Nephron (organoid): ENCODE measurements at regions not wholly inside any gene's neighbourhood (a gene's known extent, or its start where the extent isn't known, plus 50 kb on each side); places are given as distances from the start of the nearest gene placed in this dataset.

Experiments used
- H3K27ac Mint-ChIP-seq, 3 experiments: 2 replicates each; pipeline ENCODE4 v1.8.0; 2020; ENCODE audit warnings: mixed read lengths in 3 of 3, mild to moderate bottlenecking in 2 of 3, moderate library complexity in 1 of 3
- H3K27me3 Mint-ChIP-seq: 2 replicates; pipeline ENCODE4 v1.8.0; 2021; ENCODE audit warnings: low read depth, mild to moderate bottlenecking, moderate library complexity, mixed read lengths
- H3K36me3 Mint-ChIP-seq: 2 replicates; pipeline ENCODE4 v1.8.0; 2020; ENCODE audit warnings: low read depth, mixed read lengths
- H3K4me1 Mint-ChIP-seq: 2 replicates; pipeline ENCODE4 v1.8.0; 2020; ENCODE audit warnings: mixed read lengths
- H3K4me3 Mint-ChIP-seq, 3 experiments: 2 replicates each; pipeline ENCODE4 v1.8.0; 2020; ENCODE audit warnings: mild to moderate bottlenecking in 3 of 3, mixed read lengths in 3 of 3, moderate library complexity in 2 of 3
- H3K9me3 Mint-ChIP-seq: 2 replicates; pipeline ENCODE4 v1.8.0; 2020; ENCODE audit warnings: mixed read lengths
- TF ChIP-seq, protein P1 (sequence below), 3 experiments: fragments of 200-600 bp; sonication (generic); IDR thresholded peaks; one replicate each; pipeline ENCODE4 v1.5.0; 2021; ENCODE audit warnings: antibody characterized with exemption in 3 of 3; ENCODE audit not compliant: unreplicated experiment in 3 of 3

DNA sequence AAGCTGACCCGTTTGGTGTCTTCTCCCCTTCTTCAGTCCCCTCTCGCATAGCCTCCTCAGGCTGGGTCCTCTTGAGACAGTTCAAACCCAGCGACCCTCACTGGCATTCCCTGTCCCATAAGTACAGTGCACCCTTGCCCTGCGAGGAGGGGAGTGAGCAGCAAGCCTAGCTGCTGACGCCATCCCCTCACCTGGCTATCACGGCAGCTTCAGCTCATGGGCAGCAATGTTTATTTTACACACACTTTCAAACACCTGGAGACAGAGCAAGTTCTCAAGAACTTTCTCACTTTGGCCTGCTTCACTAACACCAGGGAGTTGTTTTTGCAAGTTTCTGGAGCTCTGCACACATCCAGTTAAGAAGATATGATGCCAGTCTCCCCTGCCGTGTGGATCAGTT is 189.6 kb upstream of the E2F8 start:
- Mint-ChIP-seq H3K36me3 (no peaks in the 10 kb centered on the region), H3K4me3 (no peak overlapping the region), H3K4me1 (peaks cover 22% of the 10 kb centered on the region), H3K9me3 (no peaks in the 10 kb centered on the region), H3K27ac (no peak overlapping the region), H3K27me3 (peaks cover 38% of the 10 kb centered on the region)
- TF ChIP-seq, protein P1, sequence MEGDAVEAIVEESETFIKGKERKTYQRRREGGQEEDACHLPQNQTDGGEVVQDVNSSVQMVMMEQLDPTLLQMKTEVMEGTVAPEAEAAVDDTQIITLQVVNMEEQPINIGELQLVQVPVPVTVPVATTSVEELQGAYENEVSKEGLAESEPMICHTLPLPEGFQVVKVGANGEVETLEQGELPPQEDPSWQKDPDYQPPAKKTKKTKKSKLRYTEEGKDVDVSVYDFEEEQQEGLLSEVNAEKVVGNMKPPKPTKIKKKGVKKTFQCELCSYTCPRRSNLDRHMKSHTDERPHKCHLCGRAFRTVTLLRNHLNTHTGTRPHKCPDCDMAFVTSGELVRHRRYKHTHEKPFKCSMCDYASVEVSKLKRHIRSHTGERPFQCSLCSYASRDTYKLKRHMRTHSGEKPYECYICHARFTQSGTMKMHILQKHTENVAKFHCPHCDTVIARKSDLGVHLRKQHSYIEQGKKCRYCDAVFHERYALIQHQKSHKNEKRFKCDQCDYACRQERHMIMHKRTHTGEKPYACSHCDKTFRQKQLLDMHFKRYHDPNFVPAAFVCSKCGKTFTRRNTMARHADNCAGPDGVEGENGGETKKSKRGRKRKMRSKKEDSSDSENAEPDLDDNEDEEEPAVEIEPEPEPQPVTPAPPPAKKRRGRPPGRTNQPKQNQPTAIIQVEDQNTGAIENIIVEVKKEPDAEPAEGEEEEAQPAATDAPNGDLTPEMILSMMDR (IDR thresholded peaks at IDR 0.05; ENCODE audit: unreplicated experiment in 3 of 3): no peak

DNA sequence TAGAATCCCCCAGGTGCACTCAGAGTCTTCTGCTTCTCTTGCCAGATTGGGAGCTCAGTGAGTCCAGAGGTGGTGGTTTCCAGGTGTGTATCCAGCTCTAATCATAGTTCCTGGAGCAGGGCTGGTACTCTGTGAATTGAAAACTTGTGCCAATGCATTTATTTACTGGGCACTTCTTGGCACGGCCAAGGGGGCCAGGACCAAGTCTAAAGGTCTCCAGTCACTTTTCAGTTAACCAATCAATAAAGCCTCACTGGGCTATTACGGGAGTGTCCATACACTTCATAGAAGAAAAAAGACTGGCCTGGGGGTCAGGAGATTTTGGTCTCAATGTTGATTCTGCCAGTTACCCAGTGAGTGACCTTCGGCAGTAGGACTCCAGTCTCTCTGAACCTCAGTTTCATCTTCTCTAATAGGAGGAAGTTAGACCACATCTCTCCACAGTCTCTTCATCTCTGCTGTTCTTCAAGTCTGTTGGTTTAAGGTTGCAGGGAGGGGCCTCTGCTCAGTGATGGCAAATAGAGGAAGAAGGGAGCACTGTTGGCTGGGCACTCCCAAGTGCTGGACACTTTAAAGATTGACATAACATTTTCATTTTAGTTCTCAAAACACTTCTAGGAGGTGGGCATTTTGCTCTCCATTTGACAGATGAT is 188.5 kb upstream of the E2F8 start:
- Mint-ChIP-seq H3K4me1 (peaks cover 22% of the 10 kb centered on the region), H3K9me3 (no peaks in the 10 kb centered on the region), H3K27me3 (peaks cover 35% of the 10 kb centered on the region), H3K36me3 (no peaks in the 10 kb centered on the region), H3K4me3 (no peak overlapping the region), H3K27ac (no peak overlapping the region)
- TF ChIP-seq, protein P1 (IDR thresholded peaks at IDR 0.05; ENCODE audit: unreplicated experiment in 3 of 3): no peak

DNA sequence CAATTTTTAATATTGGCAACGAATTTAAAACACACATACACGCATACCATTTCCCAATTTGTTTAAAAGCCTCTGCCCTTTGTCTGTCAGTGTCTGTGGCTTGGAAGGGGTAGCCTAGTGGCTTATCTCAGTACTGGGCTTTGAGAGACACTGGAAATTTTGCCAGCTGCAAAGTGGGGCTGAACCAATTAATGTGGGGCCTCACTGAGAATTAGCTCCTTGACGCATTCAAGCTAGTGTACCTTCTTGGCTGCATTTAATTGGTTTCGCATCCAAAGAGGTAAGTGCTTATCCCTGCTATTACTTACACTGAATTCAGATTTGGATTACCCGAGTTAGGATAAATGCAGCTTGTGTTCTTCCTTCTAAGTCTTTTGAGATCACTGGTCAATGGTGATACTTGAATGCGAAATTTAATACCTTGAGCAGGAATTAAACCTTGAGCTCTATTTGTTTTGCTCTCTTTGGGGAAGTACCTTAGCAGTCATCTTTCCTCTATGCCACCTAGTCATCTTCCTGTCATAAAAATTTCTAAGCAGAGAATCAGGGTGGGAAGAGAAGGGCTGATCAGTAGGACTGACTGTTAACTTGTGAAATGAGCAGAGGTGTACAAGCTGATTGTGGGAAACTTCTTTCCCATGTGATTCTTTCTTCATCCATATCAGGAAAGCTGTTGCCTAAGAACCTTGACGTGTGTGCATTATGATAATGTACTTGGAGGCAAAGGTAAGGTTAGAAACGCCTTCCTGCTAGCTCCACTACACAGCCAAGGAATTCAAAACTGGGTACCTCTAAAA is 187.7 kb upstream of the E2F8 start:
- no peak overlapping the region for H3K27ac Mint-ChIP-seq

DNA sequence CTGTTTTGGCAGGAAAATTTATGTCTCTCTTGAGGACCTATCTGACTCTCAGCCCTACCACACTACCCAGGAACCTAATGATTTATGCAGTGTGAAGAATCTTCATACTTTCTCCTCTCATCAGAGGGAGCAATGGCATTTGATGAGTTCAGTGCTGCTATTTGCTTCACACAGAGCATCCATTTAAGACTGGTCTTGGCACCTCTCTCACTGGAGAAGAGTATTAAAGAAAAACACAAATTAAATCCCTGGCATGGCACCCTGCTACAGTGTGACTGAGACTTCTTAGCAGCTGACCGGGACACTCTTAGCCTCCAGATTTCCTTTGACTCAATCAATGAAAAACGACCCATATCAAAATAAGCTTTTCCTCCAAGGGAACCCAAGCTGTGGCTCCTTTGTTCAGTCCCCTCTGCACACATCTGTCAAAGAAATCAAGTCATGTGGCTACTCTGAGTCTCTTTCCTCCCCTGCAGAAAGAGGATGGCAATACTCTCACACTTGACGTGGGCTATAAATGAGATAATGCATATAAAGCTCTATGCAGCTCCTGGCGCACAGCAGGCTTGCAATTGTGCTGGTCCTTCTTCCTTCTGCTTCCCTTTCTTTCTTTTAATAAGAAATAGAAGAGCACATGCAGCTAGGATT is 186.1 kb upstream of the E2F8 start:
- Mint-ChIP-seq H3K4me3 (no peak overlapping the region), H3K27me3 (peaks cover 30% of the 10 kb centered on the region), H3K9me3 (no peaks in the 10 kb centered on the region), H3K36me3 (no peaks in the 10 kb centered on the region), H3K27ac (no peak overlapping the region), H3K4me1 (peaks cover 11% of the 10 kb centered on the region)
- TF ChIP-seq, protein P1 (IDR thresholded peaks at IDR 0.05; ENCODE audit: unreplicated experiment in 3 of 3): no peak

More for the DNA sequence above, 187.7 kb upstream of the E2F8 start:
- Mint-ChIP-seq H3K4me3 (no peak overlapping the region), H3K27me3 (peaks cover 35% of the 10 kb centered on the region), H3K36me3 (no peaks in the 10 kb centered on the region), H3K4me1 (peaks cover 22% of the 10 kb centered on the region), H3K9me3 (no peaks in the 10 kb centered on the region)
- TF ChIP-seq, protein P1 (IDR thresholded peaks at IDR 0.05; ENCODE audit: unreplicated experiment in 3 of 3): no peak

DNA sequence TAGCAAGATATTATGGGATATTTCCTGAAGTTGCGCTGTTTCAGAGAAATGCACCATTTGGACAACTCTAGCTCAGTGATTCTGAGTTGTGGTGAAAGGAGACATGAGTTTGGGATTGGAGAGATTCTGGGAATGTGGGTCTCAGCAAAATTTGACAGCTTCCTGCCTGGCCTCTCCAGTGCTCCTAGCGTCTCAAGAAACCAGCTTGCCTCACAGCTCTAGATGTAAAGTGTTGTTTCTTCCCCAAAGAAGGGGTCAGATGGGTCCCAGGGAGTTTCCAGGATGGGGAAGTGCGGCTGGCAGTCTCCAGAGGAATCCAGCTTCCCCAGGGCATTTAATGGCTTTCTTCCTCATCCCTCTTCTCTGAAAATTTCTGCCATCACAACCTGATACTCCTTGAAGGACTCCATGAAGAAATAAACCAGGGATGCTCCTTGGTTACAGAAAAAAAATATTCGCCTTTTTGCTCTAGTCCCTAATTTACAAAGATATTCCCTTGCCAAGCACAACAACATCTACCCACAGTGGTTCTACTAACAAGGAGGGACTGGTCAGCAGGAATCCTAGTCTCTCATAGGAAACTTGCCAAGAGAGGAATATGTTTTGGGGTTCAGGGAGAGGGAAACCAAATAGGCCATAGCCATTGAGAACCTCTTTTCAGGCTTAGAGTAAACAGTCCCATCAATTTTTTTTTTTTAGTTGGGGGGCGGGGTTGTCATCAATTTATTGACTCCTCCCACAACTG is 185.4 kb upstream of the E2F8 start:
- H3K9me3 Mint-ChIP-seq: no peaks in the 10 kb centered on the region

More for the DNA sequence above, 185.4 kb upstream of the E2F8 start:
- TF ChIP-seq, protein P1 (IDR thresholded peaks at IDR 0.05; ENCODE audit: unreplicated experiment in 3 of 3): no peak
- Mint-ChIP-seq H3K36me3 (no peaks in the 10 kb centered on the region), H3K27ac (peak overlapping the region in 1 of 3 experiments; percentile 46), H3K27me3 (peaks cover 27% of the 10 kb centered on the region), H3K4me3 (no peak overlapping the region), H3K4me1 (peaks cover 11% of the 10 kb centered on the region)
